HG02870 (cell line): ENCODE measurements at regions not wholly inside any gene's neighbourhood (a gene's known extent, or its start where the extent isn't known, plus 50 kb on each side); places are given as distances from the start of the nearest gene placed in this dataset.
"Not testable (repeated sequence)": the region's sequence is repeated elsewhere in the genome, so short reads cannot be mapped to it uniquely, and the experiment has no call there.

ENCODE experiments used
- ATAC-seq: cut with Tn5 transposase; IDR thresholded peaks from one replicate; pipeline ENCODE4 v1.9.1; 2021; ENCODE audit warnings: mild to moderate bottlenecking, moderate library complexity; ENCODE audit not compliant: unreplicated experiment

- ATAC-seq: no peak
Measured at GRCh38 chr7:155939350-155939749, 127.1 kb upstream of the SHH start.

- no peak for ATAC-seq
Measured at GRCh38 chr7:155938129-155938528, 125.9 kb upstream of the SHH start.

- no peak for ATAC-seq
Measured at GRCh38 chr7:155935726-155936125, 123.5 kb upstream of the SHH start.

GRCh38 chr7:155935005-155935557, 122.8 kb upstream of the SHH start:
- ATAC-seq: no peak

- ATAC-seq: not testable (repeated sequence)
Measured at GRCh38 chr7:155932324-155932723, 120.1 kb upstream of the SHH start.

GRCh38 chr7:155931396-155932085, 119.3 kb upstream of the SHH start:
- ATAC-seq: no peak

GRCh38 chr7:155930527-155930926, 118.3 kb upstream of the SHH start:
- ATAC-seq: no peak

- ATAC-seq: no peak
Measured at GRCh38 chr7:155930061-155930460, 117.8 kb upstream of the SHH start.

GRCh38 chr7:155928583-155928982, 116.3 kb upstream of the SHH start:
- ATAC-seq: no peak

GRCh38 chr7:155927905-155928304, 115.6 kb upstream of the SHH start:
- no peak for ATAC-seq

- ATAC-seq: no peak
Measured at GRCh38 chr7:155925682-155926081, 113.4 kb upstream of the SHH start.

GRCh38 chr7:155922067-155922816, 110.0 kb upstream of the SHH start:
- ATAC-seq: no peak

- ATAC-seq: no peak
Measured at GRCh38 chr7:155921804-155922066, 109.5 kb upstream of the SHH start.

- ATAC-seq: no peak
Measured at GRCh38 chr7:155921086-155921803, 109.0 kb upstream of the SHH start.

- ATAC-seq: no peak
Measured at GRCh38 chr7:155920068-155920461, 107.8 kb upstream of the SHH start.

GRCh38 chr7:155919391-155920067, 107.3 kb upstream of the SHH start:
- ATAC-seq: no peak

GRCh38 chr7:155918720-155919390, 106.6 kb upstream of the SHH start:
- ATAC-seq: no peak

- no peak for ATAC-seq
Measured at GRCh38 chr7:155917836-155918430, 105.7 kb upstream of the SHH start.

GRCh38 chr7:155916926-155917655, 104.8 kb upstream of the SHH start:
- ATAC-seq: no peak

- no peak for ATAC-seq
Measured at GRCh38 chr7:155914341-155914740, 102.1 kb upstream of the SHH start.
